Astrocyte (in vitro differentiated cells and primary cell): ENCODE measurements at regions not wholly inside any gene's neighbourhood (a gene's known extent, or its start where the extent isn't known, plus 50 kb on each side); places are given as distances from the start of the nearest gene placed in this dataset.

ENCODE experiments used
- DNase-seq: peaks from one replicate; pipeline ENCODE4 v3.0.0-alpha.2; 2010; ENCODE audit warnings: low read depth
- FAIRE-seq: peaks from 2 replicates; lab custom pipeline; 2011; peaks lifted over from hg19 to GRCh38; lab: Jason Lieb, UNC
- H2AFZ ChIP-seq: 2 replicates; pipeline ENCODE4 v1.6.0; 2012; ENCODE audit warnings: low read depth, low read length, inconsistent platforms
- H3K27ac ChIP-seq: 2 replicates; pipeline ENCODE4 v1.5.1; 2011; ENCODE audit warnings: low read depth, low read length, inconsistent platforms
- H3K27me3 ChIP-seq: 2 replicates; pipeline ENCODE4 v1.6.0; 2011; ENCODE audit warnings: low read length, inconsistent platforms; ENCODE audit not compliant: insufficient read depth
- H3K36me3 ChIP-seq: 2 replicates; pipeline ENCODE4 v1.5.1; 2011; ENCODE audit warnings: low read length, inconsistent platforms; ENCODE audit not compliant: insufficient read depth
- H3K4me1 ChIP-seq: 2 replicates; pipeline ENCODE4 v1.5.1; 2011; ENCODE audit warnings: low read length, inconsistent platforms; ENCODE audit not compliant: insufficient read depth
- H3K4me2 ChIP-seq: 2 replicates; pipeline ENCODE4 v1.6.0; 2012; ENCODE audit warnings: low read length, inconsistent platforms
- H3K4me3 ChIP-seq: 2 replicates; pipeline ENCODE4 v1.5.1; 2011; ENCODE audit warnings: low read depth, mild to moderate bottlenecking, low read length, inconsistent platforms; ENCODE audit not compliant: insufficient read depth
- H3K79me2 ChIP-seq: 2 replicates; pipeline ENCODE4 v1.6.0; 2012; ENCODE audit warnings: mild to moderate bottlenecking, low read length, inconsistent platforms; ENCODE audit not compliant: insufficient read depth
- H3K9ac ChIP-seq: 2 replicates; pipeline ENCODE4 v1.6.0; 2012; ENCODE audit warnings: mild to moderate bottlenecking, low read length, inconsistent platforms
- H3K9me3 ChIP-seq: 2 replicates; pipeline ENCODE4 v1.5.1; 2012; ENCODE audit warnings: low read depth, mild to moderate bottlenecking, low read length, inconsistent platforms; ENCODE audit not compliant: insufficient read depth
- H4K20me1 ChIP-seq: 2 replicates; pipeline ENCODE4 v1.6.0; 2012; ENCODE audit warnings: low read length, inconsistent platforms; ENCODE audit not compliant: insufficient read depth
- H3K27ac Mint-ChIP-seq: one replicate; pipeline ENCODE4 v1.8.0; 2021; ENCODE audit warnings: mild to moderate bottlenecking, mixed read lengths; ENCODE audit not compliant: unreplicated experiment
- H3K27me3 Mint-ChIP-seq: one replicate; pipeline ENCODE4 v1.8.0; 2021; ENCODE audit warnings: low read depth, mixed read lengths; ENCODE audit not compliant: unreplicated experiment
- H3K36me3 Mint-ChIP-seq: one replicate; pipeline ENCODE4 v1.8.0; 2021; ENCODE audit warnings: low read depth, mixed read lengths; ENCODE audit not compliant: unreplicated experiment
- H3K4me1 Mint-ChIP-seq: one replicate; pipeline ENCODE4 v1.8.0; 2021; ENCODE audit warnings: low read depth, mixed read lengths; ENCODE audit not compliant: unreplicated experiment
- H3K4me3 Mint-ChIP-seq: one replicate; pipeline ENCODE4 v1.8.0; 2021; ENCODE audit warnings: mild to moderate bottlenecking, moderate library complexity, mixed read lengths; ENCODE audit not compliant: unreplicated experiment
- H3K9me3 Mint-ChIP-seq: one replicate; pipeline ENCODE4 v1.8.0; 2021; ENCODE audit warnings: mild to moderate bottlenecking, mixed read lengths; ENCODE audit not compliant: unreplicated experiment
- CTCF ChIP-seq: IDR thresholded peaks from 2 replicates; pipeline ENCODE4 v1.5.1; 2011; ENCODE audit warnings: low read depth, mild to moderate bottlenecking, inconsistent platforms, low read length, moderate library complexity; ENCODE audit not compliant: insufficient read depth
- EZH2 ChIP-seq: IDR thresholded peaks from 2 replicates; pipeline ENCODE4 v1.6.1; 2012; ENCODE audit warnings: mild to moderate bottlenecking, low read length, inconsistent platforms; ENCODE audit not compliant: insufficient read depth

GRCh38 chr7:41122256-41122987 lies 580.5 kb downstream of the INHBA start:
- Histone ChIP-seq H3K9me3 (no peaks in the 10 kb centered on the region), H3K9ac (no peak overlapping the region), H2AFZ (no peak overlapping the region), H3K36me3 (no peaks in the 10 kb centered on the region), H3K4me1 (no peaks in the 10 kb centered on the region), H3K79me2 (no peaks in the 10 kb centered on the region), H3K27me3 (no peaks in the 10 kb centered on the region), H3K4me3 (no peak overlapping the region), H3K4me2 (no peak overlapping the region), H3K27ac (no peak overlapping the region), H4K20me1 (no peaks in the 10 kb centered on the region)
- Mint-ChIP-seq H3K9me3 (no peaks in the 10 kb centered on the region), H3K36me3 (no peaks in the 10 kb centered on the region), H3K27ac (no peak overlapping the region), H3K4me1 (peaks cover 2% of the 10 kb centered on the region), H3K4me3 (no peak overlapping the region), H3K27me3 (no peaks in the 10 kb centered on the region)
- no peak for TF ChIP-seq EZH2
- no peak for TF ChIP-seq CTCF
- FAIRE-seq = no peak
- DNase-seq = peak; percentile 62

GRCh38 chr7:41121228-41121627 lies 581.7 kb downstream of the INHBA start:
- Mint-ChIP-seq H3K9me3 (no peaks in the 10 kb centered on the region), H3K4me1 (peaks cover 7% of the 10 kb centered on the region), H3K27me3 (no peaks in the 10 kb centered on the region), H3K4me3 (no peak overlapping the region), H3K27ac (no peak overlapping the region), H3K36me3 (no peaks in the 10 kb centered on the region)
- Histone ChIP-seq H2AFZ (no peak overlapping the region), H3K36me3 (no peaks in the 10 kb centered on the region), H3K4me2 (no peak overlapping the region), H3K27ac (no peak overlapping the region), H3K9ac (no peak overlapping the region), H3K27me3 (no peaks in the 10 kb centered on the region), H3K4me3 (no peak overlapping the region), H3K4me1 (peaks cover 3% of the 10 kb centered on the region), H3K79me2 (no peaks in the 10 kb centered on the region), H3K9me3 (no peaks in the 10 kb centered on the region), H4K20me1 (no peaks in the 10 kb centered on the region)
- FAIRE-seq (no peak), DNase-seq (no peak)
- TF ChIP-seq EZH2 = no peak
- no peak for TF ChIP-seq CTCF

DNA sequence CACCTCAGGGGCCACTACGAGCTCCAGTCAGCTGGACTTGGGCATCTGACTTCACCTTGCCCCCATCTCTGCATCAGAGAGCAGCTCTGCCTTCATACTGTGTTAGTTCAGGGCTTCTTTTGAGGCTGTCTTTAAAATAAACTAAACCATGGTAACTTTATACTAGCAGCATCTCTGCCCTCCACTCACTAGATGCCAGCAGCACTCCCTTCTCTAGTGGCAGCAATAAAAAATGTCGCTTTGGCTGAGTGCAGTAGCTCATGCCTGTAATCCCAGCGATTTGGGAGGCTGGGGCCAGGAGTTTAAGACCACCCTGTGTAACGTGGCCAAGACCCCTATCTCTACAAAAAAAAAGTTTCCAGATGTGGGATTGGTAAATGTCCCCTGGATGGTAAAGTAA lies 584.4 kb downstream of the INHBA start:
- Mint-ChIP-seq H3K9me3 (no peaks in the 10 kb centered on the region), H3K4me1 (peaks cover 21% of the 10 kb centered on the region), H3K4me3 (no peak overlapping the region), H3K27me3 (no peaks in the 10 kb centered on the region), H3K36me3 (no peaks in the 10 kb centered on the region), H3K27ac (no peak overlapping the region)
- peaks cover 3% of the 10 kb centered on the region for H3K4me1 ChIP-seq
- H4K20me1 ChIP-seq = no peaks in the 10 kb centered on the region
- H2AFZ ChIP-seq = no peak overlapping the region
- H3K4me2 ChIP-seq = no peak overlapping the region
- no peaks in the 10 kb centered on the region for H3K79me2 ChIP-seq
- FAIRE-seq = no peak
- no peak overlapping the region for H3K4me3 ChIP-seq
- TF ChIP-seq EZH2 (no peak), CTCF (no peak)
- H3K9ac ChIP-seq = no peak overlapping the region
- no peak for DNase-seq
- H3K27me3 ChIP-seq = no peaks in the 10 kb centered on the region
- no peak overlapping the region for H3K27ac ChIP-seq
- no peaks in the 10 kb centered on the region for H3K36me3 ChIP-seq
- no peaks in the 10 kb centered on the region for H3K9me3 ChIP-seq
